Right atrium auricular region (tissue), 2 donors: ENCODE measurements at regions not wholly inside any gene's neighbourhood (a gene's known extent, or its start where the extent isn't known, plus 50 kb on each side); places are given as distances from the start of the nearest gene placed in this dataset.
A peak's percentile ranks its signal among the peaks of the same experiment; 100 is the strongest.
"Not testable (repeated sequence)": the region's sequence is repeated elsewhere in the genome, so short reads cannot be mapped to it uniquely, and the experiment has no call there.

Source experiments
- DNase-seq: peaks from one replicate; pipeline ENCODE4 v3.0.0-alpha.2; 2019; ENCODE audit warnings: low spot score
- H3K27ac ChIP-seq, 2 donors: fragments of 200-600 bp; sonication (generic); 1 replicate in 1 of 2; 2 replicates in 1 of 2; pipeline ENCODE4 v1.5.1; 2016 to 2019
- H3K27me3 ChIP-seq, 2 donors: fragments of 200-600 bp; sonication (generic); one replicate each; pipeline versions ENCODE4 v1.5.1 to v1.6.0; 2017 to 2019
- H3K36me3 ChIP-seq: fragments of 200-600 bp; sonication (generic); one replicate; pipeline ENCODE4 v1.5.1; 2016
- H3K4me1 ChIP-seq, 2 donors: fragments of 200-600 bp; sonication (generic); one replicate each; pipeline versions ENCODE4 v1.5.1 to v1.6.0; 2017 to 2019
- H3K4me3 ChIP-seq, 2 donors: fragments of 200-600 bp; sonication (generic); 1 replicate in 1 of 2; 2 replicates in 1 of 2; pipeline ENCODE4 v1.5.1; 2017 to 2019; ENCODE audit warnings: mild to moderate bottlenecking in 1 of 2, moderate library complexity in 1 of 2
- H3K9me3 ChIP-seq, 2 donors: fragments of 200-600 bp; sonication (generic); one replicate each; pipeline ENCODE4 v1.5.1; 2019
- CTCF ChIP-seq, 2 donors: fragments of 200-600 bp; sonication (generic); IDR thresholded peaks; one replicate each; pipeline ENCODE4 v1.5.1; 2019; ENCODE audit warnings: antibody characterized with exemption in 2 of 2

GRCh38 chr9:720239-720881 lies 121.1 kb upstream of the DMRT1 start:
- peaks cover 12% of the 10 kb centered on the region for H3K36me3 ChIP-seq
- H3K27me3 ChIP-seq: no peaks in the 10 kb centered on the region
- peaks cover 0 to 73% of the 10 kb centered on the region in 2 donors for H3K4me1 ChIP-seq
- H3K27ac ChIP-seq: peak overlapping the region; percentile 60 to 88
- H3K9me3 ChIP-seq: no peaks in the 10 kb centered on the region
- TF ChIP-seq CTCF (IDR thresholded peaks at IDR 0.05): no peak
- no peak for DNase-seq
- no peak overlapping the region for H3K4me3 ChIP-seq

- H3K4me1 ChIP-seq: peaks cover 0 to 58% of the 10 kb centered on the region in 2 donors
- H3K36me3 ChIP-seq: peaks cover 12% of the 10 kb centered on the region
- H3K27me3 ChIP-seq: no peaks in the 10 kb centered on the region
- H3K27ac ChIP-seq: peak overlapping the region; percentile 41 to 73
- no peak for TF ChIP-seq CTCF (IDR thresholded peaks at IDR 0.05)
- no peak for DNase-seq
- no peak overlapping the region for H3K4me3 ChIP-seq
- no peaks in the 10 kb centered on the region for H3K9me3 ChIP-seq
Measured at GRCh38 chr9:722388-722980, 119.0 kb upstream of the DMRT1 start.

- Histone ChIP-seq H3K4me1 (peaks cover 0 to 59% of the 10 kb centered on the region in 2 donors), H3K36me3 (peaks cover 12% of the 10 kb centered on the region), H3K27ac (peak overlapping the region; percentile 53 to 73)
- H3K4me3 ChIP-seq, H3K27me3 ChIP-seq, H3K9me3 ChIP-seq: not testable (repeated sequence)
- peak; percentile 53 for DNase-seq
Measured at GRCh38 chr9:724461-724860, 117.0 kb upstream of the DMRT1 start.

GRCh38 chr9:726005-726404 lies 115.5 kb upstream of the DMRT1 start:
- H3K27ac ChIP-seq: peak overlapping the region; percentile 53 to 73
- DNase-seq: no peak
- no peak overlapping the region for H3K4me3 ChIP-seq
- no peaks in the 10 kb centered on the region for H3K27me3 ChIP-seq
- peaks cover 0 to 44% of the 10 kb centered on the region in 2 donors for H3K4me1 ChIP-seq
- no peak for TF ChIP-seq CTCF (IDR thresholded peaks at IDR 0.05)
- peaks cover 26% of the 10 kb centered on the region for H3K36me3 ChIP-seq
- H3K9me3 ChIP-seq: no peaks in the 10 kb centered on the region

- peak overlapping the region in 1 of 2 donors; percentile 61 for H3K27ac ChIP-seq
- no peak overlapping the region for H3K4me3 ChIP-seq
- H3K4me1 ChIP-seq: peaks cover 0 to 28% of the 10 kb centered on the region in 2 donors
- no peaks in the 10 kb centered on the region for H3K27me3 ChIP-seq
- H3K9me3 ChIP-seq: no peaks in the 10 kb centered on the region
- DNase-seq: no peak
- peaks cover 41% of the 10 kb centered on the region for H3K36me3 ChIP-seq
- TF ChIP-seq CTCF (IDR thresholded peaks at IDR 0.05): no peak
Measured at GRCh38 chr9:727767-728166, 113.7 kb upstream of the DMRT1 start.

- Histone ChIP-seq H3K9me3 (no peaks in the 10 kb centered on the region), H3K36me3 (peaks cover 41% of the 10 kb centered on the region), H3K27ac (peak overlapping the region; percentile 42 to 61), H3K4me1 (peaks cover 0 to 28% of the 10 kb centered on the region in 2 donors), H3K4me3 (no peak overlapping the region), H3K27me3 (no peaks in the 10 kb centered on the region)
- DNase-seq: no peak
- TF ChIP-seq CTCF (IDR thresholded peaks at IDR 0.05): no peak
Measured at GRCh38 chr9:728535-728934, 113.0 kb upstream of the DMRT1 start.
